ENCODE measurements at regions not wholly inside any gene's neighbourhood (a gene's known extent, or its start where the extent isn't known, plus 50 kb on each side); places are given as distances from the start of the nearest gene placed in this dataset.

DNA sequence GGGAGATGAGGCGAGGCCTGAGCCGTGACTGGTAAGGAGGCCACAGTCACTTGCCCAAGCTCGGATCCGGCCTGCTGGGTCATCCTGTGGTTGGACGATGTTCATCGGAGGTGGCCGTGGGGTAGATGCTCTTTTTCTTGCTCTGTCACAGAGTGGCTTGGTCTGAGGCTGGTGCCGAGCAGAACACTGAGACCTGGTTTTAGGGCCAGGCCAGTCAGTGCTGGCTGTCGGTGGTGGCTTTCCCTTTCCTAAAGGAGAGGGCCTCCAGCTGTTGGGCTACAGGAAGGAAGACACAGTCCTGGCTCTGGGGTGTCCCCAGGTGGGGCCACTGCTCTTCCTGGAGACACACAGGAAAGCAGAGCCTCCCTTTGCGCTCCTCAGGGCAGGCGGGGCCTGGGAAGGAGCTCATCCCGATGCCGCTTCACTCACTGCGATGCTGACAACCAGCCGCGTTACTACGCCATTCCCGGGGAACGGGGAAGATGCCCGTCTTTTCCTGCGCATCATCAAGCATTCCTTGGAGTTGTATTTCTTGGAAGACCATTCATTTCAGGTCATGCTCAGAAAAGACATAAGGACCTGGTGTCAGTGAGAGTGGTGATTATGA, 254.8 kb upstream of the IRX4 start:
- no peak for DNase-seq

DNA sequence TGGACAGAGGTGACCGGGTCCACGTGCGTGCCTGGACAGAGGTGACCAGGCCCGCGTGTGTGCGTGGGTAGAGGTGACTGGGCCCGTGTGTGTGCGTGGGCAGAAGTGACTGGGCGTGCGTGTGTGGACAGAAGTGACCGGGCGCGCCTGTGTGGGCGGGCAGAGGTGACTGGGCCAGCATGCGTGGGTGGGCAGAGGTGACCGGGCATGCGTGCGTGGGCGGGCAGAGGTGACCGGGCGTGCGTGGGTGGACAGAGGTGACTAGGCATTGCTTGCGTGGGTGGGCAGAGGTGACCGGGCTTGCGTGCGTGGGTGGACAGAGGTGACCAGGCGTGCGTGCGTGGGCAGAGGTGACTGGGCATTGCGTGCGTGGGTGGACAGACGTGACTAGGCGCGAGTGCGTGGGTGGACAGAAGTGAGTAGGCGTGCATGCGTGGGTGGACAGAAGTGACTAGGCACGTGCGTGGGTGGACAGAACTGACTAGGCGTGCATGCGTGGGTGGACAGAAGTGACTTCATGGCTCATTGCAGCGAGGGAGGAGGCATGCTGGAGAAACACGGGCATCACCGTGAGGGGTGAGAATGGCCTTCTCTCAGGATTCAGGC, 254.1 kb upstream of the IRX4 start:
- no peak for DNase-seq

DNA sequence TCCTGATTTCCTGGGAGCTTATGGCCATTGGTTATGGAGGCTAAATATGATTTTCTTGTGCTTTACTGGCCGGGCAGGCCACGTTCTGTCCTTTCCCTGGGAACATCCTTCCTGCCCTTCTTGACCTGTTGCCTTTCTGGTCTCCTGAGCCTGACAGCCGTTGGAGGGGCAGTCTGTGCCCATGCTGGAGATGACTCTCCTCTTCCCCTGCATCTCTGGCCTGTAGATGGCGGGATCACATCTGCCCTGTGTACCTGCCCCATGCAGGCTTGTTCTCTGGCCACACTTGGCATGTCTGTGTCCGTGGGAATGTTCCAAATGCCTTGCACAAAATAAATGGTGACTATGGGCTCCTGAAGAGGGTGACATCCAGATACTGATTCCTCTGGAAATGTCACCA, 253.1 kb upstream of the IRX4 start:
- no peak for DNase-seq

DNA sequence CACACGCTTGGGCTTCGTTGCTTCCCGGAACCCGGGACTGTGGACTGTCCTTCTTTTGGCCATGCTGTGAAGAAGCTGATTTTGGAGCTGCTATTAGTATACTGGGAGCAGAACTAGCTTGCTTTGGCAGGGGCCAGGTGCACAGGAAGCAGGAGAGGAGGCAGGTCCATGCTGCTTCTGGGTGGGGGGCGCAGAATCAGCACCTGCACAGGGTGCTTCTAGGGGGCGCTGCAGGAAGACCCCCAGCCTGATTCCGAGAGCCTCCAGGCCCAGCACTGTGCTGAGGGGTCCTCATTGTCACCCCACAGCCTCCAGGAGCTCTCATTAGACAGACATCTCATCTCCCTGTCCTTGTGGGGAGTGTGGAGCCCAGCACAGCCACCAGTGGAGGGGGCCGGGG, 252.6 kb upstream of the IRX4 start:
- no peak for DNase-seq

DNA sequence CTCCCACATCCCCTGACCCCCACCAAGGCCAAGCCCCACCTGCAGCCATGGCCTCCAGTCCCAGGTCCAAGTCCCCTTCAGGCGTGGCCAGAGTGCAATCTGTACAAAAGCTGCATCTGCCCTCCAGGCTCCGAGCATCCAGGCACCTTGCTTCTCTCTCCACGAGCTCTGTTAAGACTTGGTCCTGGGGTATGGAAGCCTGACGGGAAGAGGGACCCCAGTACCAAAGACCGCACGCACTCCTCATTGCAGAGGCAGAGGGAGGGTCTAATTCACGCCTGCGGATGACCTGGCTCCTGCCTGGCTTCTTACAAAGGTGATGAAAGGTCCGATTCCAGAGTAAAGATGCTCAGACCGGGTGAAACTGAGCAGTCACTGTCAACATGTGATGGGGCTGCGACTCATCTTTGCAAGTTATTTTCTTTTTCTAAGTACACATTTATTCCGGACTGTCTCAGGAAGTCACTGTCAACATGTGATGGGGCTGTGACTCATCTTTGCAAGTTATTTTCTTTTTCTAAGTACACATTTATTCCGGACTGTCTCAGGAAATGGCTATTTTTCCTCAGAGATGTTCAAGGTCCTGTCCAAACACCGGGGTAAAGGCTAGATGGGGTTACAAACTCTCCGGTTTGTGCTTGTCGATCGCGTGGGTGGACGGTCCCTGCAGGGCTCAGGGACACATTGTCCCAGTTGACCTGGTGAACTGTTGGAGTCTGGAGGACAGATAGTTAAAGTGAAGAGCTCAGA, 252.0 kb upstream of the IRX4 start:
- DNase-seq = peak; percentile 8

GRCh38 chr5:2133936-2134335, 251.2 kb upstream of the IRX4 start:
- DNase-seq = no peak

GRCh38 chr5:2133080-2133479, 250.4 kb upstream of the IRX4 start:
- no peak for DNase-seq

DNA sequence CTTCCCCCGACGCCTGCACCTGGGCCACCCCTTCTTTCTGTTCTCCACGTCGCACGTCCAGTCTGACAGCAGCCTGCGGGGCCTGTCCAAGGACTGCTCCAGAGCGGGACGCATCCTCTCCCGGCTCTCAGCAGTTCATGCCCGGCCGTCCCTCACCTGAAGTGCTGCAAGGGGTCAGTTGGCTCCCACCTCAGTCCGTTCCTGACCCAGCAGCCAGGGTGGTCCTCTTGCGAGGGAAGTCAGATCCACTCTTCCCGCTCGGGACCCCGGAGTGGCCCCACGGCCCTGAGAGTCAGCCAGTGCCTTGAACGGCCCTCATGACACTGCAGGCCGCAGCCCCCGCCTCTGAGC, 249.7 kb upstream of the IRX4 start:
- DNase-seq = no peak

DNA sequence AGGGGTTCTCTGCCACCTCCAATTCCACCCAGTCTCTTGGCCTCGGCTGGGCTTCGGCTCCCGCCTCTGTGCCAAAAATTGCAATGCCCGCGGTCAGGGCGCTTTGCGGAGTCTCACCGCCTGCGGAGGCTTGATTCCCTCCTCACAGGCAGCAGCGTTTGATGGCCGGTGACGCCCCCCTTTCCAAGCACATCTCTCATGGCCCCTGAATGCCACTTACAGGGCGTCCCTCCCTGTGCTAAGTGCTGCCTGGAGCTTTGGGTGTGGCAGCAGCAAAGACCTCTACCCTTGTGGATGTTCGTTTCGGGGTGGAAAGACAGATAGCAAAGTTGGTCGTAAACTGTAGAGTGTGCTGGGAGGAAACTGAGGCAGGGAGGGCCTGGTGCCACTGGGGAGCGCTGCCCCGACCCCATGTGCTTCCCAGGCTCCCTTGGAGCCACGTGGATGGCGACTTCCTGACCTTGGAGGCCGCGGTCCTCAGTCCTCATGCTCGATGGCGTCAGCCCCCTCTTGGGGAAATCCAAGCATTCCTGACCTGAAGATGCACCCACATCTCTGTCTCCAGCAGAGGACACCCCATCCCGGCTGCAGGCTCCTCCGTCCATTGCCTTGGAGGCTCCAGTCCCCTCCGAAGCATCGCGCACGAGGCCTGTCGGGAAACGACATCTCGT, 249.2 kb upstream of the IRX4 start:
- DNase-seq = no peak

DNA sequence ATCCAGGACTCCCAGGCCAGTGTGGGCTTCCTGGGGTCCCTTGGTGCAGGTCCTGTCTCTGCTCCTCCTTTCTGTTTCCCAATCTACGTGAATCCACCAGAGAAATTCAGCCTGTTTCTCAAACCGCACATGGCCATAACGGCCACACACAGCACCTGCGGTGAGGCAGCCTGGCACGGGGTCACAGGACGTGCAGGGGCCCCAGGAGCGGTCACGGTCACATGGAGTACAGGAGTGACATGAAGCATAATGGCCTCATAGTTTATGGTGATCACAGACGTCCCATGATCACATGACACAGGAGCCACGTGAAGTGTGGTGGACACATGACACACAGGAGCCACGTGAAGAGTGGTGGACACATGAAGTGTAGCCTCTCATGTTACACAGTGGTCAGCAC, 248.5 kb upstream of the IRX4 start:
- no peak for DNase-seq

DNA sequence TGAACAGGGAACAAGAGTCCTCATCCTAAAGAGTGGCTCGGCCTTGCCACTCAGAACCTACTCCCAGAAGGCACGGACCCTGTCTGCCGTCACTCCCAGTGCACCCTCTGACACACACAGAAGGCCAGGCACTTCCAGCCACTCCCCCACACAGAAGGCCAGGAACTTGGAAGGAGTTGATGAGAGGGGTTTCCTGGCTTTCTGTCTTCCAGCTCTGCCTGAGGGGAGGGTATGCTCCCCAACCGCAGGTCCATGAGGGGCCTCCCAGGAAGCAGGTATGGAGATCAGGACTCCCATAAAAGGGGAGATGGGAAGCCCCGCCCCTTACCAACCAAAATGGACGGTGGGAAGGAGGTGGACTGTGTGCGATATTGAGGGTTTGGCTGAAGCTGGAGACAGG, 247.6 kb upstream of the IRX4 start:
- DNase-seq = no peak

DNA sequence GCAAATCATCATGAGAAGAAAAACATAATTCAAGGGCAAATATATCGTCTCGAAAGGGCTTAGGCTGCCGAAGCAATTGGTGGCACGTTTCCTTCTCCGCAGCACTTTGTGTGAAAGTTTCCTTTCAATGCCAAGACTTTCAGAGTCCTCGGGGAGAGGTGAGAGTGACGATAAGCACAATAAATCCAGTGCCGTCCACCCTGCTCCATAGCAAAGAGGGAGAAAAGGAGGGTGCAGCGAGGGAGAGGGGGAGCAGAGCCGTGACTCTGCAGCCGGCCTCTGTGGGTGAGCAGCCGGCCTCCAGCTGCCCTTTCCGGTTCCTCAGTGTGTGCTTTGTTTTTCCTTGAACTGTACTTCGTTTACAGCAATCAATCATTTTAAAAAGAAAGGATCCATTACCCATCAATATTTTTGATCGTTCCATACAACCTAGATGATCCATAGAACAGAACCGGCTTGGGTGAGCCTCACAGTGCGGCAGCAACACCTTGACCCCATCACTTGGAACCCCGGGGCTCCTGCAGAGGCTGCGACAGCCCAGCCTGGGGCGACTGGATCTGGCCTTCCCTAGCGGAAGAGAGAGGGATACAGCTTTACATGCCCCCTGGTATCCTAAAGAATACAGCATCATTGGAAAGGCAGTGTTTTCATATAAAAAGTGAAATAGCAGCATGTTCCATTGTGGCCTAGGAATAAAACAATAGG, 247.0 kb upstream of the IRX4 start:
- no peak for DNase-seq

GRCh38 chr5:2128686-2129355, 246.1 kb upstream of the IRX4 start:
- no peak for DNase-seq

DNA sequence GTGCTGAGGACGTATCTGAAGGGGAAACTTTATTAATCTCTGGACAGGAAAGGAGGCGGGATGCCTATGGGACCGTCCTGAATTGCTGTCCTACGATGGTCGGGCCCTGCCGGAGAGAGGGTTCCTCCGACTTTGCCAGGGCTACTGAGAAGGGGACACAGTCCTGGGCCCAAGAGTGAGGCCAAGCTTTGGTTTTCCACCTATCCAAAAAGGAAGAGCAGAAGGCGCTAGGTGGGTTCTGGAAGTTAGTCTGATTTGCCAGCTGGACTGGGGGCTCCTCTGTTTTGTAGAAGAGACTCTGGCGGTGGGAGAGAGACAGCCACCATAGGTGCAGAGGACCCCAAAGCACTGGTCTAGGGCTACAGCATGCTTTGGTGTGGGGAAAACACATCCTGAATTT, 243.8 kb upstream of the IRX4 start:
- no peak for DNase-seq

GRCh38 chr5:2125901-2126265, 243.2 kb upstream of the IRX4 start:
- DNase-seq = no peak

- no peak for DNase-seq
These were observed 242.6 kb upstream of the IRX4 start for GRCh38 chr5:2125171-2125900.

GRCh38 chr5:2124434-2125170, 241.9 kb upstream of the IRX4 start:
- no peak for DNase-seq

GRCh38 chr5:2123874-2124273, 241.1 kb upstream of the IRX4 start:
- no peak for DNase-seq

DNA sequence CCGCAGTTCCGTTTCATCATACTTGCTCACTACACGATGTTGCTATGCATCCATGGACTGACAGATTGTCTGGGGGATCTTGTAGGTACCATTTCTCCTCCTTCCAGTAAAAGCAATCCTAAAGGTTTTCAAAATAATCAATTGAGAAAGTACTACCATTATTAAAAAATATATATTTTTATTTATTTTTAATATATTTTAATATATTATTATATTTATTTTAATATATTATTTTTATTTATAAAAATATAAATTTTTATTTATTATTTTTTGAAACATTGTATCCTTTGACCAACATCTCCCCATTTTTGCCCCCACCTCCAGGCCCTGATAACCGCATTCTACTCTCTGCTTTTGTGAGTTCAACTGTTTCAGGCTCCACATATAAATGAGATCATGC, 237.6 kb upstream of the IRX4 start:
- no peak for DNase-seq

GRCh38 chr5:2119573-2119972, 236.8 kb upstream of the IRX4 start:
- no peak for DNase-seq

DNA sequence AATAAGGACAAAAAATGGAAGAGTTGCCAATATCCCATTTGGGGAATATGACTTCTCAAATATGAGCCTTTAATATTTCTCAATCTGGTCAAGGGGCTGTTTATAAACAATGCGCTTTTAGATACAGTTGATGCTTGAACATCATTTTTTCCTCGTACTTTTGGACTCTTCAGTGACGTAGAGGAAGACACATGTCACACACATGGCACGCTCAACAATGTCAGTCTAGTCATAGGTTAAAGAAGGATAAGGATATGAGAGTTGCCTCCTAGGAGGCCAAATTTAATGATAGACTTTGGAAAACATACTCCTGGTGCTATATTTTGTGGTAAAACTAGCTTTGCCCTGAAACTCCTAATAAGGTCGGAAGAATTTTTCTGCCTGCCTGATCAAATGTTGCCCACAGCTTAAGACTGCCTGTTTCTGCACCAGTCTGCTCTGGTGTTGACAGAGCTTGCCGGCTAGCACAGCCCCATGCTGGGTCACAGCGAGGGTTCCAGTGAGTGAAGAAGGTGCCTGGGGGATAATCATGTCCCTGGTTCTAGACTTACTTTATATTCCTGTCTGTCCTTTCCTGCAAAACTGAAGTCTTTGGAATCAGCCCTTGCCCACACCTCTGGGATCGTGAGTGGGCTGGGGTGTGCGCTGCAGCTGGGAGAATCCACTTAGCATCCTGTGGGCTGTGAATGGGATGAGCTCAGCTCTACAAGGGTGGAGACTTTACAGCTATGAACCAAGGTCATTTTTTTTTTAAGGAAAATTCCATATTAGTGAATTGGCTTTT, 230.8 kb upstream of the IRX4 start:
- DNase-seq = no peak
